SK-N-SH treated with all-trans-retinoic acid at 6 μM for 48 hours (cell line): ENCODE measurements at regions not wholly inside any gene's neighbourhood (a gene's known extent, or its start where the extent isn't known, plus 50 kb on each side); places are given as distances from the start of the nearest gene placed in this dataset.

Source experiments
- TF ChIP-seq, protein P1 (sequence below): fragments of 250-450 bp; sonication (Bioruptor Pico); IDR thresholded peaks from 2 replicates; pipeline ENCODE4 v1.8.0; 2020; ENCODE audit warnings: mild to moderate bottlenecking, moderate library complexity, borderline replicate concordance
- TF ChIP-seq, protein P2 (sequence below): fragments of 250-450 bp; sonication (Bioruptor Pico); IDR thresholded peaks from 2 replicates; pipeline ENCODE4 v1.5.1; 2020; ENCODE audit warnings: low read depth, mild to moderate bottlenecking, moderate library complexity

DNA sequence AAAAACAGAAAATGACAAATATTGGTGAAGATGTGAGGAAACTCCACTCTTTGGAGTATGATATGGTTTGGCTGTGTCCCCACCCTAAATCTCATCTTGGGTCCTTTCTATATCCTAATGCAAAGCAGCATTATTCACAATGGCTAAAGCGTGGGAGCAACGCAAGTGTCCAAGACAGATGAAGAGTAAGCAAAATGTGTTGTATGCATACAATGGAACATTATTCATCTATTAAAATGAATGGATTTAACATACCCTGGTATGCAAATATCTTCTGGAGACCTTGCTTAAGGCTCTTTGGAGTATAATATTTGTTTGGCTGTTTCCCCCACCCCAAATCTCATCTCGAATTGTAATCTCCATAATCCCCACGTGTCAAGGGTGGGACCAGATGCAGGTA lies 839.8 kb upstream of the POM121L12 start:
- TF ChIP-seq, protein P1, sequence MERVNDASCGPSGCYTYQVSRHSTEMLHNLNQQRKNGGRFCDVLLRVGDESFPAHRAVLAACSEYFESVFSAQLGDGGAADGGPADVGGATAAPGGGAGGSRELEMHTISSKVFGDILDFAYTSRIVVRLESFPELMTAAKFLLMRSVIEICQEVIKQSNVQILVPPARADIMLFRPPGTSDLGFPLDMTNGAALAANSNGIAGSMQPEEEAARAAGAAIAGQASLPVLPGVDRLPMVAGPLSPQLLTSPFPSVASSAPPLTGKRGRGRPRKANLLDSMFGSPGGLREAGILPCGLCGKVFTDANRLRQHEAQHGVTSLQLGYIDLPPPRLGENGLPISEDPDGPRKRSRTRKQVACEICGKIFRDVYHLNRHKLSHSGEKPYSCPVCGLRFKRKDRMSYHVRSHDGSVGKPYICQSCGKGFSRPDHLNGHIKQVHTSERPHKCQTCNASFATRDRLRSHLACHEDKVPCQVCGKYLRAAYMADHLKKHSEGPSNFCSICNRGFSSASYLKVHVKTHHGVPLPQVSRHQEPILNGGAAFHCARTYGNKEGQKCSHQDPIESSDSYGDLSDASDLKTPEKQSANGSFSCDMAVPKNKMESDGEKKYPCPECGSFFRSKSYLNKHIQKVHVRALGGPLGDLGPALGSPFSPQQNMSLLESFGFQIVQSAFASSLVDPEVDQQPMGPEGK (CRISPR knock-in tag): no peak
- TF ChIP-seq, protein P2, sequence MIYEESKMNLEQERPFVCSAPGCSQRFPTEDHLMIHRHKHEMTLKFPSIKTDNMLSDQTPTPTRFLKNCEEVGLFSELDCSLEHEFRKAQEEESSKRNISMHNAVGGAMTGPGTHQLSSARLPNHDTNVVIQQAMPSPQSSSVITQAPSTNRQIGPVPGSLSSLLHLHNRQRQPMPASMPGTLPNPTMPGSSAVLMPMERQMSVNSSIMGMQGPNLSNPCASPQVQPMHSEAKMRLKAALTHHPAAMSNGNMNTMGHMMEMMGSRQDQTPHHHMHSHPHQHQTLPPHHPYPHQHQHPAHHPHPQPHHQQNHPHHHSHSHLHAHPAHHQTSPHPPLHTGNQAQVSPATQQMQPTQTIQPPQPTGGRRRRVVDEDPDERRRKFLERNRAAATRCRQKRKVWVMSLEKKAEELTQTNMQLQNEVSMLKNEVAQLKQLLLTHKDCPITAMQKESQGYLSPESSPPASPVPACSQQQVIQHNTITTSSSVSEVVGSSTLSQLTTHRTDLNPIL (CRISPR knock-in tag): no peak
